Stomach (tissue), 8 donors: ENCODE measurements at regions not wholly inside any gene's neighbourhood (a gene's known extent, or its start where the extent isn't known, plus 50 kb on each side); places are given as distances from the start of the nearest gene placed in this dataset.

Experiments used
- DNase-seq, 2 donors: peaks; one replicate each; pipeline versions ENCODE4 v3.0.0 to v3.0.0-alpha.2; 2013 to 2019
- H3K27ac ChIP-seq, 5 donors: fragments of 200-600 bp in 4 of 5; sonication (generic) in 4 of 5; one replicate each; pipeline ENCODE4 v1.5.1; 2013 to 2019; ENCODE audit warnings: mild to moderate bottlenecking in 1 of 5, moderate library complexity in 1 of 5
- H3K27me3 ChIP-seq, 3 donors: fragments of 200-600 bp; sonication (generic); one replicate each; pipeline ENCODE4 v1.5.1; 2017 to 2019; ENCODE audit warnings: mixed run types in 1 of 3
- H3K36me3 ChIP-seq, 4 donors: fragments of 200-600 bp; sonication (generic); 1 replicate in 3 of 4; 2 replicates in 1 of 4; pipeline ENCODE4 v1.5.1; 2016 to 2019
- H3K4me1 ChIP-seq, 4 donors: fragments of 200-600 bp; sonication (generic); one replicate each; pipeline ENCODE4 v1.5.1; 2016 to 2019
- H3K4me3 ChIP-seq, 4 donors: fragments of 200-600 bp; sonication (generic) in 3 of 4; one replicate each; pipeline ENCODE4 v1.5.1; 2016 to 2019; ENCODE audit warnings: mild to moderate bottlenecking in 1 of 4
- H3K9me3 ChIP-seq, 4 donors: fragments of 200-600 bp; sonication (generic); one replicate each; pipeline ENCODE4 v1.5.1; 2016 to 2019
- CTCF ChIP-seq, 7 experiments: fragments of 450-650 bp in 4 of 7; fragments of 200-600 bp in 3 of 7; sonication (generic) in 3 of 7; IDR thresholded peaks; one replicate each; pipeline ENCODE4 v1.5.1; 2016 to 2019; ENCODE audit warnings: antibody characterized with exemption in 7 of 7, control low read depth in 2 of 7, mild to moderate bottlenecking in 1 of 7
- EP300 ChIP-seq: sonication (generic); formaldehyde crosslinking; IDR thresholded peaks from one replicate; pipeline ENCODE4 v1.6.1; 2017; ENCODE audit warnings: antibody characterized with exemption
- POLR2A ChIP-seq, 4 donors: fragments of 450-650 bp; IDR thresholded peaks; one replicate each; pipeline ENCODE4 v1.6.1; 2016; ENCODE audit warnings: antibody characterized with exemption in 4 of 4, control low read depth in 2 of 4, mild to moderate bottlenecking in 1 of 4, moderate library complexity in 1 of 4
- POLR2AphosphoS5 ChIP-seq, 3 donors: sonication (generic); formaldehyde crosslinking; IDR thresholded peaks; one replicate each; pipeline ENCODE4 v1.6.1; 2016; ENCODE audit warnings: antibody characterized with exemption in 3 of 3
- WGBS, 5 donors: extraction: QIAGEN DNeasy Blood & Tissue Kit in 3 of 5; methylation state at CpG; one replicate each; pipeline versions ENCODE4 v1.1.5 to v1.1.7; 2013 to 2018; 5-methylcytosine and 5-hydroxymethylcytosine counted together
- intact Hi-C: fragments of 100-400 bp; cut with DNase I; formaldehyde crosslinking; loops from one replicate; pipeline ENCODE4 v1.15.1; 2023; ENCODE audit warnings: low total_unique reads
- donor health status: healthy with polysubstance abuse.
- donor health status: Bipolar disorder and iron deficiency.
- donor health status: healthy.

DNA sequence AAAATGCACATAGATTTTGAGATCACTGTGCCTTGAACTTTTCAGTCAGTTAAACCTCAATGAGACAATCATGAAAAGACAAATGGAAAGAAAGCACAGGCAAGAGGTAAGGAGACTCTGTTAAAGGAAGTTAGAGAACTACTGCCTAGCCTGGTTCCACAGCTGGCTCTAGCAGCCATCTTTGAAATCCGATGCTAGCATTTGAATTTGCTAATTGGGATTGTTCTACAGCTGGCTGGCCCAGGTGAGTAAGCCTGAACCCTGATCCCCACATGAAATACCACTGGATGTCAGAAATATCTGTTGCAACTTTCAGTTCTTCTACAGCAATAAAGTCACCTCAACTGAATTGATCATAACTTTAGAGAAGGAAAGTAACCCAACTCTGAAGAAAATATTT, 315.2 kb upstream of the CHAC2 start:
- 28 to 77% (median 30%) methylated on average over 1 of the region's 1 CpG for WGBS, 5 donors
- TF ChIP-seq EP300 (no peak), POLR2A (IDR thresholded peaks at IDR 0.05) (no peak), CTCF (IDR thresholded peaks at IDR 0.05) (no peak), POLR2AphosphoS5 (IDR thresholded peaks at IDR 0.05) (no peak)
- Histone ChIP-seq H3K27ac (no peak overlapping the region), H3K4me1 (peaks cover 0 to 9% (median 3%) of the 10 kb centered on the region in 4 donors), H3K36me3 (no peaks in the 10 kb centered on the region), H3K9me3 (no peaks in the 10 kb centered on the region), H3K4me3 (no peak overlapping the region), H3K27me3 (no peaks in the 10 kb centered on the region)
- intact Hi-C loops = no loop called here
- DNase-seq = no peak

GRCh38 chr2:53450923-53451322, 316.7 kb upstream of the CHAC2 start:
- TF ChIP-seq CTCF (IDR thresholded peaks at IDR 0.05) (no peak), EP300 (no peak), POLR2AphosphoS5 (IDR thresholded peaks at IDR 0.05) (no peak), POLR2A (IDR thresholded peaks at IDR 0.05) (no peak)
- DNase-seq = no peak
- no peaks in the 10 kb centered on the region for H3K27me3 ChIP-seq
- intact Hi-C loops = no loop called here
- H3K4me1 ChIP-seq = peaks cover 0 to 9% (median 3%) of the 10 kb centered on the region in 4 donors
- no peaks in the 10 kb centered on the region for H3K36me3 ChIP-seq
- 53 to 62% (median 53%) methylated on average over 4 of the region's 4 CpGs for WGBS, 5 donors
- H3K27ac ChIP-seq = no peak overlapping the region
- H3K4me3 ChIP-seq = no peak overlapping the region
- H3K9me3 ChIP-seq = no peaks in the 10 kb centered on the region

DNA sequence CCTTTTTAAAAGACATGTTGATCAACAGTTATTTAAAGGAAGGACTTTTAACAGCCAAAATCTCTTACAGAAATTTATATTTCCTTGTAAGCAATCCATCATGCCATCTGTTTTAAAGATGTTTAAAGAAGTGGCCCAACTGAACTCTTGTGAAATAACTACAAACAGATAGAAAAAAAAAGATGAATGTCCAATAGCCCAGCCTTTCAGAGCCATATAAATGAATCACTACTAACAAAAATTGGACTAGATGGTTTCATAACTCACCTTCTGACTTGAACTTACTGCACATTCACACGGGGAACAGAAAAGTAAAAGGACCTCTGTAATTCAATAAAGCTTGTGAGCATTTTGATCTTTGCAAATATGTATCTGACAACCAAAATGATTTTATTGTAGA, 319.0 kb upstream of the CHAC2 start:
- no peaks in the 10 kb centered on the region for H3K9me3 ChIP-seq
- H3K27me3 ChIP-seq = no peaks in the 10 kb centered on the region
- no peaks in the 10 kb centered on the region for H3K36me3 ChIP-seq
- H3K4me3 ChIP-seq = no peak overlapping the region
- no peak for TF ChIP-seq POLR2AphosphoS5 (IDR thresholded peaks at IDR 0.05)
- TF ChIP-seq EP300 = no peak
- TF ChIP-seq CTCF (IDR thresholded peaks at IDR 0.05) = no peak
- no peak for TF ChIP-seq POLR2A (IDR thresholded peaks at IDR 0.05)
- WGBS, 5 donors = 46 to 70% (median 52%) methylated on average over 1 of the region's 1 CpG
- intact Hi-C loops = no loop called here
- H3K4me1 ChIP-seq = peaks cover 0 to 7% (median 3%) of the 10 kb centered on the region in 4 donors
- H3K27ac ChIP-seq = no peak overlapping the region
- no peak for DNase-seq

- no peak for DNase-seq
- no peak for TF ChIP-seq EP300
- TF ChIP-seq POLR2AphosphoS5 (IDR thresholded peaks at IDR 0.05) = no peak
- no peak for TF ChIP-seq POLR2A (IDR thresholded peaks at IDR 0.05)
- no peak for TF ChIP-seq CTCF (IDR thresholded peaks at IDR 0.05)
- H3K4me3 ChIP-seq = no peak overlapping the region
- WGBS, 5 donors = 60 to 88% (median 83%) methylated on average over 5 of the region's 5 CpGs
- H3K27me3 ChIP-seq = no peaks in the 10 kb centered on the region
- intact Hi-C loops = no loop called here
- no peaks in the 10 kb centered on the region for H3K9me3 ChIP-seq
- no peaks in the 10 kb centered on the region for H3K36me3 ChIP-seq
- H3K4me1 ChIP-seq = peaks cover 0 to 3% (median under 1%) of the 10 kb centered on the region in 4 donors
- no peak overlapping the region for H3K27ac ChIP-seq
Observed at GRCh38 chr2:53448086-53448485, 319.5 kb upstream of the CHAC2 start.
